CD4-positive, alpha-beta T cell treated with Interferon gamma for 1 hour (primary cell): ENCODE measurements at regions not wholly inside any gene's neighbourhood (a gene's known extent, or its start where the extent isn't known, plus 50 kb on each side); places are given as distances from the start of the nearest gene placed in this dataset.
"Not testable (repeated sequence)": the region's sequence is repeated elsewhere in the genome, so short reads cannot be mapped to it uniquely, and the experiment has no call there.

Experiments
- DNase-seq: peaks from one replicate; pipeline ENCODE4 v3.0.0-alpha.2; 2020

GRCh38 chr11:87743007-87743406 lies 432.2 kb downstream of the RAB38 start:
- no peak for DNase-seq

DNA sequence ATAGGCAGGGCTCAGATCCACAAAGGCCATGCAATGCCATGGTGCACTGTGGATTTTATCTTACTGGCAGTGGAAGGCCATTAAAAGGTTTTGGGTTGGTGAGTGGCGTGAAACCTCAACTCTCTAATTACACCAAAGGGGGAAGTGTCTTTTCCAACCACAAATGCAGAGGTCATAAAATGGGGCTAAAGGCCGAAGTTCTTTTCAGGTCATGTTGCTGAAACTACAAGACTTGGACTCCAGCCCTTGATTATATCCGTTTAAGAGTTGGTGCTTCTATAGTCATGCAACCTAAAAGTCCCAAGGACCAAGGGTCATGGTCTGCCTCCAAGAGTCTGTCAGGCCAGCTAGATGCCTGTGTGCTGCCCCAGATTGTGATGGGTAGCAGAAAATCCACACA lies 434.3 kb downstream of the RAB38 start:
- DNase-seq = no peak

DNA sequence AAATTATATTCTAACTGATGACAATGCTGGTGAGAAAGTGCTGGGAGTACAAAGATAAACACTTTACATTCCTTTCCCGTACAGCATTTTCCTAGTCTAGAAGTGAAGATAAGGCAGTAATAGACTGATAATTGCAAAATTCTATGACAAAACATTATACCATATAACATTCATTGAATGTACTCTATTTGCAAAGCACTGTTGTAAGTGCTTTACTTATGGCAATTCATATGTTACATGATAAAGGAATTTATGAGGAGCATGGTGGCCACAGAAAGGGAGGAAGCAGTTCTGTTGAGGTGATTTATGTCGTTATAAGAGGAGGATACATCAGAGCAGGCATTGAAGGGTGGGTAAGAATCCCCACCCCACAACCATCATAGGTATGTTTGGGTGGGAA lies 434.8 kb downstream of the RAB38 start:
- DNase-seq = no peak

GRCh38 chr11:87739766-87740165 lies 435.5 kb downstream of the RAB38 start:
- DNase-seq = no peak

GRCh38 chr11:87739261-87739660 lies 436.0 kb downstream of the RAB38 start:
- DNase-seq = no peak

GRCh38 chr11:87736928-87737327 lies 438.3 kb downstream of the RAB38 start:
- no peak for DNase-seq

- DNase-seq = no peak
Observed at GRCh38 chr11:87726506-87726905, 448.7 kb downstream of the RAB38 start.

- DNase-seq = no peak
Observed at GRCh38 chr11:87724358-87724757, 450.9 kb downstream of the RAB38 start.

GRCh38 chr11:87722756-87723565 lies 452.3 kb downstream of the RAB38 start:
- no peak for DNase-seq

DNA sequence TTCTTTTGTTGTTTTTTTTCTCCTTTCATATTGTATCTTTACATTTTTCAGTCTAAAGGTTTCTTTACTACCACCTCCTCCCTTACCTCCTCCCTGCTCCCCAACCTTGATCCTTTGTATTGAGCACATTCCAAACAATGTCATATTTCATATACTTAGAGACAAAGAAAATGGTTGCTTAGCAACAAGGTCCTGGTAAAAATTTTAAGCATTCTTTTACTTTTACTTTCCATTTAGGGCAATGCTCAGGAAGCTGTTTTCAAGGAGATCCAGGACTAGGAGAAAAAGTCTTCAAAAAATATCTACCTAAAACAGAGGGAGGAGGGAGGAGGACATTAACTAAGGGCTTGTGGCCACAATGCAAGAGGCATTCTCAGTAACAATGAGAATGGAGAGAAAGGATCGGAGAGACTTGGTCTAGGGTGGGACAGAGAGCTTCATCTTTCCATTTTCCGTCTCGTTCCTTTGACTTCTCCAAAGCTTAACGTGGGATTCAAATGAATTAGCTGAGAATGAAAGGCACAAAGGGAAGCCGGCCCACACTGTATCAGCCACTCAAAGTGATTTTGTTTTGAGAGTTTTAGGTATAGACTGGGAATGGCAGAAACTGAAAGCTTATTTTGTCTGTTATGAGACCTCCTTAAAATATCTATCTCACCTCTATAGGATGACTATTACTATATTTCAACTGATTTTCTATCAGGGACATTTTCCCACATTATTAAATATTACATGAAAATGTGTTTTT lies 455.7 kb downstream of the RAB38 start:
- DNase-seq = no peak

DNA sequence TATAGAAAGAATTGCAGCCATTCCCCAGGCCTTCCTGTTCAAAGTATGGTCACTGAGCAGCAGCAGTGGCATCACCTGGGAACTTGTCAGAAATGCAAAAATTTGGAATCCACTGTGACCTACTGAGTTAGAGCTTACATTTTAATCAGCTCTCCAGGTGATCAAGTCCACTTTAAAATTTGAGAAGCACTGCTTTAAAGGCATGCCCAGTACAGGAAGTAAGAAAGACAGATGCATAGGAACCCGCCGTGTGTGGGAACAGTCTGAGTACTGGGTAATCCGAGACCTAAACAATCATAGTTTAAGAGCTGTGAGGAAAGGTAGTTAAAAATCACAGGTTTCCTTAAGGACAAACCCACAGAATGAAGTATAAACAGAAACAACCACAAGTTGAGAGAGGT lies 462.4 kb downstream of the RAB38 start:
- DNase-seq = no peak

DNA sequence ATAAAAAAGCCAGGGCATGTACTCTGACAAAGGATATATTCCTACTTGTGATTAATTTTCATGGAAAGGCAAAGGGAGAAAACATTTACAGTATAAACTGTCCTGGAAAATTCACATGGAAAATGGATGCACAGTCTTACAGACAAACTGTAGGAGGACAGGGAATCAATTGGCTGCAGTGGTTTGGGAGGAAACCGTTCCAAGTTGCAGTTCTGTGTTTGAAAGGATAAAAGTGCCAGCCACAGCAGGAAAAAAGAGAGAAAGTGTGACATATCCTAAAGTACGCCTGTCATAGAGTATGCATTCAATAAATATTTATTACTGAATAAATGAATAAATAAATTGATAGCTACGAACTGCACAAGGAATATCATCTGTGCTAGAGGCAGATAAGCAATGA lies 462.9 kb downstream of the RAB38 start:
- no peak for DNase-seq

GRCh38 chr11:87703589-87703988 lies 471.7 kb downstream of the RAB38 start:
- DNase-seq = not testable (repeated sequence)

- no peak for DNase-seq
Observed at GRCh38 chr11:87675993-87676392, 499.2 kb downstream of the RAB38 start.

GRCh38 chr11:87666730-87667129 lies 508.5 kb downstream of the RAB38 start:
- no peak for DNase-seq

DNA sequence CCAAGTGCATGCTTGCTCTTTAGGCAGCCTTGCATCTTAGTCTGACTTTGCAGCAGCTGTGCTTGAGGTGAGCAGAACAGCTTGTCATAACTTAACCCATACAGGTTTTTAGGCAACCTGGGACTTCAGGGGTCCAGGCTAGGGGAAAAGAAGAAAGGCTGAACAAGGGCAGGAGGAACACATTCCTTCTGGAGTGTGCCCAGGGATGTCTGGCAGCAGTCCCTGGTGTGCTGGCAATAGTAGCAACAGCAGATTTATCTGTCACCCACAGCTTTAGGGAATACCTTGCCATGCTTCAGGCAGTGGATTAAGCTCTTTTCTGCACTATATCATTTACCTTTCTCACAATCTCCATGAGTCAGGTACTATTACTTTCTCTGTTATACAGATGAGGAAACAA lies 513.0 kb downstream of the RAB38 start:
- no peak for DNase-seq

DNA sequence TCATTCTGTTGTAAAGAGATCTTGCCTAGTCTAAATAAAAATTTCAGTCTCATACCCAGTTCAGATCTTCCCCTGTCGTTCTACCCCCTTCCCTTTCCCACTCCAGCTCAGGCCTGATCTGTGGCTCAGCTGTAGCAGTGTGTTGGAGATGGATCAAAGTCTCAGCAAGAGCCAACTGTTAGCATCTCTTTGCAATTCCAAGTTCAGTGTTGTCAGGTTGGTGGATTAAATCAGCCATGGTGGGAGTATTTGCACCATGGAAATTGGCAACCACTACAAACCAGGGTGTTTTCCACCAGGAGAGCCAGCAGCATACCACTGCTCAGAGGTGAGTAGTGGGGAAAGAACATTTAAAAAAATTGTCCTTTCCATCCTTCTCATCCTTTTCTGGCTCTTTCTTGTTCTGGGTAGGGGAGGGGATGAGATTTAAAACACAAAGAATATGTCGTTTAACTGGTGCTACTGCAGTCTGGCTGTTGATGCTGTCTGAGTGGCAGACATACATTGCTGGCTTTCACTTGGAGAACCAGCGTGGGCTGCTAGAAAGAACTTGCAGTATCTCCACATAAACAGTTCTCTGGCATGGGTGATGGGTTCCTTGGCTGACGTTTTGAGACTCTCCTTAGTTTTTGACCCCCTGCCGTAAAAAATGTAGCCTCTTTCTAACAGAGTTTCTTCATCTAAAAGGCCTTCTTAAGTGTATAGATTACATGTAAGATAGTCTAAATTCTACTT lies 514.1 kb downstream of the RAB38 start:
- no peak for DNase-seq

DNA sequence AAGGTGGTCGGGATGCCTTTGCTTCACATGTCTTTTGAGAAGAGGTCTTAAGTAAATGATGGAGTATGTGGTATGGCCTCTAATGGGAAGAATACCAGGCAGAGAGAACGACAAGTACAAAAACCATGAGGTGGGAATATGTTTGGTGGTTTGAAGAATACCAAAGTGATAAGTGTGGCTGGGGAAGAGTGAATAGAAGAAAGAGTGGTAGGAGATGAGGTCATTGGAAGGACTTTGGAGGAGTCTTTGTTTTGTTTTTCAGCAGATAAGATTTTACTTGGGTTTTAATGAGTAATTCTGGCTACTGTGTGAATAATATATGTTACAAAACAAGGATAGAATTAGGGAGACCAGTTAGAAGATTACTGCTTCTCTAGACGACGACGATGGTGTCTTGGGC lies 515.4 kb downstream of the RAB38 start:
- DNase-seq = no peak

DNA sequence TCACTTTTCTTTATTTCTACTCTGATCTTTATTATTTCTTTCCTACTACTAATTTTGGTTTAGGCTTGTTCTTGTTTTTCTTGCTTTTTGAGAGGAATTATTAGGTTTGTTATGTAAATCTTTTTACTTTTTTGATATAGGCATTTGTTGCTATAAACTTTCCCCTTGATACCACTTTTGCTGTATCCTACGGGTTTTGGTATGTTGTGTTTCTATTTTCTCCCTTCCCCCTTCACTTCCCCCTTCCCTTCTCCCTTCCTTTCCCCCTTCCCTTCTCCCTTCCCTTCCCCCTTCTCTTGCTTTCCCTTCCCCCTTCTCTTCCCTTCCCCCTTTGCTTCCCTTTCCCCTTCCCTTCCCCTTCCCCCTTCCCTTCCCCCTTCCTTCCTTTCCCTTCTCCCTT lies 529.6 kb downstream of the RAB38 start:
- no peak for DNase-seq

DNA sequence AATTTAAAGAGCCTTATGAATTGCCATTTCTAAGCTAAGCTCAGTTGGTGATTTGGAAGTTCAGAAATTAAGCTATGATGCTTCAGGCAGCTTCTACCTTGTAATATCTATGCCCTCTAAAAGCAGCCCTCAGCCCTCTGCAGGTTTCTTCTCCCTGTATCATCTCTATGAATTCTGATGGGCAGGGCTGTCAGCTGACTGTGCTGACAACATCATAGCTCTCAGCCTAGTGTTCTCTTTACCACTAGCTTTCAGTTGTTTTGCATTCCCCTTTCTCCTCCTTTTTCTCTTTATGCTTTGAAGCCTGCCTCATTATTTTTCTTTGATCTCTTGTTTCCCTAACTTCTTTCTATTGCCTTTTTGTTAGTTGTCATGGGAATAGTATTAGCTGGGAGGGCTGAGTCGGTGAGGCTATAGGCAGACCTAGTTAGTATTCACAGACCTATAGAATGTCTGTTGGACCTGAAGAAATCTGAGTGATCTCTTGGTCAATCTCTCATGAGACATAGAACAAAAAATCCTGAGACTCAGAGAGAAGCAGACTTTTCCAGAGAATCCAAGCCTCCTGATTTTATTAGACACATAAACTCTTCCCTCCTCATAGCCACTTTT lies 535.4 kb downstream of the RAB38 start:
- DNase-seq = no peak

DNA sequence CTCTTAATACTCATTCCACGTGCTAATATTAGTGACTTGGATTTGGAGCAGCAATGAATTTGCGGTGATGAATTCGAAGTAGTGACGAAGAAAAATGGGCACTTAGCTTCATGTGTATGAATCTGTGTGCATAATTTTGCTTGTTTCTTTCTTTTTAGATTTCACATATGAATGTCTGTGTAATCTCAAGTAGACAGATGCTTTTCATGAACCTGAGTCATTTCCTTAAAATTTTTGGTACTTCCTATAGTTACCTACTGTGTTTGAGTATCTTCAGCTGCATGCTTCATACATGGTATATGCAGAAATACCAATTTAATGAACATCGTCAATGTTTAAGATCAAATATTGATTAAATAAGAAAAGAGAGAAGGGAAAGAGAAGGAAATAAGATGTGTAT lies 540.2 kb downstream of the RAB38 start:
- no peak for DNase-seq

- DNase-seq = no peak
Observed at GRCh38 chr11:87634331-87634730, 540.9 kb downstream of the RAB38 start.

- no peak for DNase-seq
Observed at GRCh38 chr11:87628957-87629356, 546.3 kb downstream of the RAB38 start.
